NCI-H187 treated with DMSO at 0.1 percent for 48 hours (cell line): ENCODE measurements at regions not wholly inside any gene's neighbourhood (a gene's known extent, or its start where the extent isn't known, plus 50 kb on each side); places are given as distances from the start of the nearest gene placed in this dataset.

ENCODE experiments used
- DNase-seq: peaks from one replicate; lab custom pipeline; 2025; lab: John Stamatoyannopoulos, UW

DNA sequence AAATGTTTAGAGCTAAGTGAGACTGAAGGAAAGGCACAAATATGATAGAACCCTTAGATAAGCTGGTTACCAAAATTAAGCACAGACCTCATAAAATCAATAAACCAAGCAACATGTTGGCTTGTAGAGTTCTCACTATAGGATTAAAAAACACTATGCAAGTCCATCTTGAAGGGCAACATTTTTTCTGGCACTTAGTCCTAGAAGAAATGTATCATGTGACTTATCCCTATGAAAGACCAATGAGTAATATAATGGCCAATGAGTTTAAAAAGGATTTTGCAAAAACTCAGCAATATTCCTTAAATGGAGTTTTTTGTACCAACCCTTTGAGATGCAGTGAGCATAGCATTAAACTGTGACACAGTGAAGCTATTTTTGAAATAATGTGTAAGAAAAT is 216.3 kb upstream of the ADRA1B start:
- no peak for DNase-seq

DNA sequence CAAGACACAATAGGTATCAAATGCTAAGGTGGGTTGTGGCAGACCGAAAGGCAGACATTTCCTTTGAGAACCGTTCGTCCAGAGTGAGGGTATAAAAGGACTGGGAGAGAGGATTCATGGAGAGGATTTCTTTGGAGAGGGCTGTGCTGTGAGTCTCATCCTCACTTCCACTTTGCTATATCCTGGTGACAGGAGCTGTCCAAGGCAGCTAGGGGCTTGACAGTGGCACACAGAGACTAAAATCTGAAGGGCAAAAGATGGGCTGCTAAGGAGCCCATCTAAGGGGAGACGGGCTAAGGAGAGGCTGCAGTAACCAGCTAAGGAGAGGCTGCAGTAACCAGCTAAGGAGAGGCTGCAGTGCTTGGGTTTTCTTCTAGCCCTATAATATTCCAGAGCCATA is 214.0 kb upstream of the ADRA1B start:
- DNase-seq, result no peak

DNA sequence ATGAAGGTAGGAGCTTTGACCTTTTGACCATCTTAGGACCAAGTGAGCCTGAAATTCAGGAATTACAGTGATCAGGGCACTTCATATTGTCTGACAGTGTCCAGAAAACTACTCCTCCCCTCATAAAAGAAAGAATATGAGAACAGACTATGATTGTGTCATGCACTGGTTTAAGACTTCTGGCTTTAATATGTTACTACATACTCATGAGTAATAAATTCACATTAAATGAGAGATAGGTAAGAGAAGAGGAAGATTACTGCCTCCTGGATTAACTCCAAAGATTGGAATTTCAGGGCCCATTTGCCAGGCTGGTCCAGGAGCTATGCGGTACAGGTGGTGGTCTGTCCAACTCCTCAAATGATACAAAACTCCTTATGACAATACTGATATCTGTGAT is 213.5 kb upstream of the ADRA1B start:
- no peak for DNase-seq

DNA sequence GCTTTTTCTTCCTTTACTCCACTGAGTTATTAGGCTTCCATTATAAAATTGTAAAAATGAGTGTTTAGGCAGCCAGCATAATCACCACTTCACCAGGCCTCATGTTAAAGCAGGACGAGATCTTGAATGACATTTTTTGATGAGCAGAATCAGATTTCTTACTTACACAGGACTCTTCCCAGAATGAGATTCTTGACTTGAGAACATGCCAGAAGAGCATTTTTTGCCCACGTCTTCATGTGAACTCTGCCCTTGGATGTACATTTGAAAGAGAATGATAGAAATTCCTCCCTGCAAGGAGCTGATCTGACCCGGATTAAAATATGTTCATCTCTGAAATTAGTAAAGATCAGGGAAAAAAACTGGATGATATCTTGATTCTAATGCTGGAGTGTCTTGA is 212.1 kb upstream of the ADRA1B start:
- no peak for DNase-seq

DNA sequence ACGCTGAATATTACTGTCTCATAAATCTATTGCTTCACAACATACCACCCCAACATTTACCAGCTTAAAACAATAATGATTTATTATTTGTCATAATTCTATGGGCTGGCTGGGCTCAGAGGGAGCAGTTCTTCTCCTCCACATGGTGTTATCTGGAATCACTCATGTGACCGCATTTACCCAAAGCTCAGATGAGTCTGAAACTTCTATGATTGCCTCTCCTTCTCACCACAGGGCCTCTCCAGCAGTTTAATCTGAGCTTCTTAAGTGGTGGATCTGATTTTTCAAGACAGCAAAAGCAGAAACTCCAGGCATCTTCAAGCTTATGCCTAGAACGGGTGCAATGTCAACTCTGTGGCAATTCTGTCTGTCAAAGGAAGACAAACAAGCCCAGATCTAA is 210.3 kb upstream of the ADRA1B start:
- DNase-seq, result no peak

DNA sequence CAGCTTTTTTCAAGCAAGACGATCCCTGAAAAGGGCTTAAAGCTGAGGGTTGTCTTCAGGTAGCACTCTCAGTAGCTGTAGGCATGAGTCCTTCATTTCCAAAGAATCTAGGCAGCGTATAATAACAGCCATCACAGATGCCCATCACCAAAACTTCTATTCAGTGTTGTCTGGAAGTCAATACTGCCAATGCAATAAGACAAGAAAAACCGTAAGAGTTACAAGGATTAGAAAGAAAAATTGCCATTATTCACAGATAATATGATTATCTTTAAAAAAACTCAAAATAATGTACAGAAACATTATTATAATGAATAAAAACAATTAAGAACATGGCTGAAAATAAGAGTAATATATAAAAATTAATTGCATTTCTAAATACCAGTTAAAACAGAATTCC is 208.2 kb upstream of the ADRA1B start:
- DNase-seq, result no peak

DNA sequence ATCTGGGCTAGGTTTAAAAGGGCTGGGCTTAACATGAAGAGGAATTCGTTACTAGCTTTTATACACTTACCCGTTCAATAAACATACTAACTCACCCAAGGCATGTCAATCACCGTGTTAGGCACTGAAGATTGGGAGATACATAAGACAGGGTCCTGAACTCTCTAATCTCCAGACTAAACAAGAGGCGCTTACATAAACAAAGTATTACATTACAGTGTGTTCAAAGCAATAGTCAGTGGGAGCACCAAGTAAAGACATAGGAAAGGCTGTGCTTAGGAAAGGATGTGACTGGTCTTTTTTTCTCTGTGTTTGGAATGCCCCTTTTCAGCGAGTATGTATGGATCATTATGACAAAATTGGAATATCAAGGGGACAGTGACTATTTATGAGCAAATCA is 203.6 kb upstream of the ADRA1B start:
- no peak for DNase-seq

DNA sequence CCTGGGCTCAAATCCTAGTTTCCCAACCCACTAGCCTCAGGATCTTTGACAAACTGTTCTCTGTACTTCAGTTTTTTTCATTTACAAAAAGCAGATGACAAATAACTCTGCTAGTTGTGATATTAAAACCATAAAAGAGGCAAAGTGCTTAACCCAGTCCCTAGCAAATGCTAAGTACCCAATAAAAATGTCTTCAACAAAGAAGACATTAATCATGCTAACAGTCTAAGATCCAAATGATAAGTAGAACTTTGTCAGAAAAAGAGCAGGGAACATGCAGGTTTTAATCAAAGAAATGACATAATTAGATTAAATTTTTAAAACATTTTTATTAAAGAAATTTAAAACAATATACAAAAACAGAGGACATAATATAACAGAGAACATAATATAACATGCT is 203.0 kb upstream of the ADRA1B start:
- no peak for DNase-seq

DNA sequence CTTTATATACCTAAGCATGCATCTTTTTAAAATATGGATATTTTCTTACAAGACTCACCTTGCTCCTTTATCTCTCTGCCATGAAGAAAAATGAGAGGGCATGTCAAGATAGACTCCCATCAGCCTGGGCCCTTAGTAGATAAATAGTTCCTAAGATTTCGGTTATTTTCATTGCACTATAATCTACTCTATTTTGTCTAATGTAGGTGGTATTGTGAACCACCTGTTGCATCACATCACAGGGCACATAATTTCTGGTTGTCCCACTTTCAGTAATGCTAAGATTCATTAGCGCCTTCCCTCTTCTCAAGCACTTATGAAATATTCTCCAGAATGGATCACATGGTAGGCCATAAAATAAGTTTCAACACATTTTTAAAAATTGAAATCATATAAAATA is 202.5 kb upstream of the ADRA1B start:
- DNase-seq, result no peak

DNA sequence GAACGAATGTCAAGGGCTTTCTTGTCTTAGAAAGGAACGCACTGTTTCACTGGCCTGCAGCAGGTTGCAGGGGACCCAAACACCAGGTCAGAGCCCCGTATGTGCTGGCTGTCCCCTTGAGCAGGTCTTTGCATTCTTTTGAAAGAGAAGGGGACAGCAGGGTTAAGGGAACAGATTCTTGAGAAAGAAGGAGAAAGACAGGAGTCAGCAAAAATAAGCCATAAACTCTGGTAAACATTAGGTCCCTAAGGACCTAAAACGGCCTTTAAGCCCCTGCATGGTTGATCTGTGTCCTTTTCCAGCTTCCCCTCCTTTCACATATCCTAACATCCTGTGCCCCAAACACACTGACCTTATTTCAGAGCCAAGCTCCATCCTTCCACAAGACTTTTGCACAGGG is 190.8 kb upstream of the ADRA1B start:
- DNase-seq, result no peak

DNA sequence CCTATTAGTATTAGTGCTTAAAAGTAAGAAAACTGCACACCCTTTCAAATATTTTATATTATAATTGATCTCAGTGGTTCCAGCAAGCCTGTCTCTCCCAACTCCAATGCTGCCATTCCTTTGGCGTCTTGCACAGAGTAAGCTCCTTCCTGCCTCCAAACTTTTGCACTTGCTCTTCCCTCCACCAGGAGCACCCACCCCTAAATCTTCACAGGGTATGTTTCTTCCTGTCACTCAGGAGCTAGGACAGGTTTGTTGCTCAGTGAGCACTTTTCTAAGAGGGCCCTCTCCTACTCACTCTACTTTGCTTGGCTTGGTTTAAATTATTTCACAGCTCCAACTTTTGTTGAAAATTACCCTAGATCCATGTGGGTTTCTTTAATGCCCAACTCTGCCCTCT is 189.1 kb upstream of the ADRA1B start:
- no peak for DNase-seq

DNA sequence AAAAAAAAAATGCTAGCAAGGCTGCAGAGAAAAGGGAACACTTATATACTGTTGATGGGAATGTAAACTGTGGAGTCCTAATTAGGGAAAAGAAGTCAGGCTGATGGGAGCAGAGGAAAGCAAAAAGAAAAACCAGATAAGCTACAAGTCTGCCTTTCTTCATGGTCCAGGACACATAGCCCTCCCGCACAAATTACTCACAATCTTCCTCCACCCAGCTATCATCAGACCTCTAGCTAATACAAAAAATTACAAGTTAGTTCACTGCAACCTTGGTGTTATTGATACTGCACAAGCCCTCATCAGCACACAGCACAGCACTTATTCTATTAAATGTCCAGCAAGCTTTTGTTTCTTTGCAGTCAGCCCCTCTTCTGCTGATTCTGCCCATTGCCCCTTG is 186.0 kb upstream of the ADRA1B start:
- no peak for DNase-seq

DNA sequence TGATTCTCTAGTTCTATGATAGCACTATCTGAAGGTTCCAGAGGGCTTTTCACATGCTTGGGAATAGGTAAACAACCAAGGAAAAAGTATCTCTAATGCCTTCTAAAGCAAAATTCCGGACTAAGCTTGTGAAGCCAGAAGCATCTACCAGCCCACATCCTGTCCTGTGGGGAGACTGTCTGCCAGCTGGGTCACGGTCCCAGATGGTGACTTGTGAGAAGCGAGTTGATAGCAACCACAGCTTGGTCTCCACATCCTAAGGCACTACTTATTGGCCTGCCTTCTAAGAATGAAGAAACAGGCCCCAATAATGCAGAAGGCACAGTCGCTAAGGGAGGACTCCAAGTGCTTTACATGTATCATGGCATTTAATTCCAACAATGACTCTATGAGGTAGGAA is 184.1 kb upstream of the ADRA1B start:
- DNase-seq, result no peak

DNA sequence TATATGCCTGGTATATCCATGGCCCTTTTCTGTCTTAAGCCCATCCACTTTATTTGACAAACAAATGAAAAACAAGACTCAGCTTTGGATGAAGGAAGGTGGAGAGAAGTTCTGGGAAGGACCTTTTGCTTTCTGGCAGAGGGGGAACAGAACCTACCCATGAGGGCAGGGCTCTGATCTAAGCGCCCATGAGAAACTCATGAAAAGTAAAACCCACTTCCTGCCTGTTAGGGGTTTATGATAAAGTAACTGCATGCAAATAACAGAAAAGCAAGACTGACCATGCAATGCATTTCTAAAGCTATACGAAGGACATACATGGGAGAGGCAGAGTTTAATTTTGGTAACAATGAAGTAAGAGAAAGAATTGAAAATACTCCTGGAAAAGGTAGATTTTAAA is 181.9 kb upstream of the ADRA1B start:
- DNase-seq, result no peak

DNA sequence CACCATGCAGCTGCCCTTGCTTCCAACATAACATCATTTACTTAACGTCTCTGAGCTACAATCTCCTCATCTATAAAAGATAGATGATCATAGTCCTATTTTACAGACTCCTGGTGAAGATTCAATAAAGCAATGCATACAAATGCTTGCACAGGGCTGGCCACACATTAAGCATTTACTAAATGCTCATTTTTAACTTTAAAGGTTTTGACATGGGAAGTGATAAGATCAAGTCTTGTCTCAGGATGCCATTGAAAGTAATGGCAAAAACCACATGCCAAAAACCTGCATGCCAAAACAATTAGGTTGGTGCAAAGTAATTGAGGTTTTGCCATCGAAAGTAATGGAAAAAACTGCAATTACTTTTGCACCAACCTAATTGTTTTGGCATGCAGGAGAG is 181.2 kb upstream of the ADRA1B start:
- DNase-seq, result no peak

DNA sequence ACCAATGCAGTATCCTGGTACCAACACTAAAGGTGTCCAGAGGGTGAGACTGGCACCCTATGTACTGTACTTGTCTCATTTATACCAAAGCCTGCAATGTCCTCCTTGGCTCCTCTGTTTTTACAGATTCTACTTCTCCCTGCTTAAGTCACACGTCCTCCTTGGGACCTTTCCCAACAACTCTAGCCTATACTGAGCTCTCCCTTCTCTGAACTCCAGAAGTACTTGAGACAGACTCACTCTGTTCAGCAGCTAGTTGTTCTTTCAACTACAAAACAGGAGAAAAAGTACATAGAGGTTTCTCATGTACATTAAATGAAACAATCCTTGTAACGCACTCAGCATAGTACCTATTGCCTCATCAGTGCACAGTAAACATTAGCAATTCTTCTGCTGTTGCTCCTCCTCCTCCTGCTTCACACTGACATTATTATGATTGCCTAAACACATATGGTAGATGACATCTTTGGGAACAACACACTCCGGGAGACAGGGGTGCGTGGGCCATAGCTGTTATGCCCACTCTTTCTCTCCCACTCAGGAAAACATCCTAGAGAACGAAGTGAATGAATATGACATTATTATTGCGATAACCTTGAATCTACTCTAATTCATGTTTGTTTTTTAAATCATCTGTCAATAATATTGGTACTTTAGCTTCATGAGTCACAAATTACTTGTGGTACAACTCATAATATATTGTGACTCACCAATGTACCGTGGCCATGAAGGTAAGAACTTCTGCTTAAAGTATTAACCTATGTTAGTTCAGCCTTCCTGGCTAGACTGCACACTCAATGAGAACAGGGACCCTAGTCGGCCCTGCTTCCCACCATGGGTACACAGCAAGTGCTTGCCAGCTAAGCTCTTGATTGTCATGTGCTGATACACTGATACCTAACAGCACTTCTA is 180.3 kb upstream of the ADRA1B start:
- DNase-seq, result no peak

DNA sequence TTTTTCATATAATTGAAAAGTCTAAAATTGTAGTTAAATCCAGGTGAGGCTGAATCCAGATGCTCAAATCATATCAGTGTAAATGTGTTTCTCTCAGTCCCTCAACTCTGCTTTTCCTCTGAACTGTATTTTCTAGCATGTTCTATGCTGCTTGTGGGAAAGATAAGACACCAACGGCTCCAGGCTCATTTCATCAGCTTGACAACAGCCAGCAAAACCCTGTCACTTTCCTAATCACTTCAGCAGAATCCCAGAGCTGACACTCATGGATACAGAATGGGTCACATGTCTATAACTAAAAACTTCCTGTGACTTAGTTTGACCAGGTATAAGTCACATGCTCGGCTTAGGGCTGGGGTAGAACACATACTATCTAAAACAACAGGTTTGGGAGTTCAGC is 179.4 kb upstream of the ADRA1B start:
- DNase-seq, result no peak

DNA sequence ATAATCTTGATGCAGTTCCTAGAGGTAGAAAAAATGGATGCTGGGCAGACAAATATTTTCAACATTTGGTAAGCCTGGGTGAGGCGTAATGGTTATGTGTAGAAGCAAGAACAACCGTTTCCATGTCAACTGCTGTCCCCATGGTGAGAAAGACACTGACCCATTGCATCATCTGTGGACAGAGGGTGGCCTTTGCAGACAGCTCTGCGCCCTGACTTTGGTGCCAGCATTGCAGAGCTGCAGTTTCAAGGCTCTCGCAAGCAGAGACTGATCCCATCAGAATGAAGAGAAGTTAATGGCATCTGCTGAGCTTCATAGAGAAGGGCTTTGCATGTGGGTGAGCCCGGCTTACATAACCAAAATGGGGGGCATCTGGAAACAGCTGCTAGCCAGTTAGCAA is 179.0 kb upstream of the ADRA1B start:
- DNase-seq, result no peak

DNA sequence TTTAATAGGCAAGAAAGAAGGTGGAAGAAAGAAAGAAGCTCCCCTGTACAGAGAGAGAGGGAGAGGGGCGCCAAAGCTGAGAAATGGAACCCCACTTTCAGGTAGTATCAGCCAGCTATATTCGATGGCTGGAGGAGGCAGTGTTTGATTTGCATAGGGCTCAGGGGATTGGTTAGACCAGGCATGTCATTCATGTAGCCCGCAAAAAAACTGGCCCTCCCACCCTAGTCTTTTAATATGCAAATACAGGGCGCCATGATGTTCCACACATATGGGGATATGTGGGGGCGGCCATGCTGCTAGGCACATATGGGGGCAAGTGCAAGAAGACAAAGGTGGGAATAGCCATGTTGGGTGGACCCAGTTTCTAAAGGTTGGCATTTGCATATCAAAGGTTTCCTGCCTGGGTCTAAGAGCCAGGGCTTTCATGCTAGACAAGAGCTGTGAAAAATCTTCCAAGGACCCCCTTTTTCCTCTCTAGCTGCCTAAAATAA is 174.4 kb upstream of the ADRA1B start:
- no peak for DNase-seq

DNA sequence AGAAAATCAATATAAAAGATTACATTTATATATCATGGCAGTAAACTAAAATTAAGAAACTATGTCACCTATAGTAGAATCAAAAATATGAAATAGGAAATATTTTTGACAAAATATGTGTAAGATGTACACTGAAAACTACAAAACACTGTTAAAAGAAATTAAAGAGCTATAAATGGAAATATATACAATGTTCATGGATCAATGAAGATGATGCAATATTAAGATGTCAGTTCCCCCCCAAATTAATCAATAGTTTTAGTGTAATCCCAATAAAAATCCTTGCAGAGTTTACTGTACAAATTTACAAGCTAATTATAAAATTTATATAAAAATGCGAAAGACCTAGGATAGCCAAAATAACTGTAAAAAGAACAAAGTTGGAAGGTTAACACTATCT is 173.0 kb upstream of the ADRA1B start:
- no peak for DNase-seq

DNA sequence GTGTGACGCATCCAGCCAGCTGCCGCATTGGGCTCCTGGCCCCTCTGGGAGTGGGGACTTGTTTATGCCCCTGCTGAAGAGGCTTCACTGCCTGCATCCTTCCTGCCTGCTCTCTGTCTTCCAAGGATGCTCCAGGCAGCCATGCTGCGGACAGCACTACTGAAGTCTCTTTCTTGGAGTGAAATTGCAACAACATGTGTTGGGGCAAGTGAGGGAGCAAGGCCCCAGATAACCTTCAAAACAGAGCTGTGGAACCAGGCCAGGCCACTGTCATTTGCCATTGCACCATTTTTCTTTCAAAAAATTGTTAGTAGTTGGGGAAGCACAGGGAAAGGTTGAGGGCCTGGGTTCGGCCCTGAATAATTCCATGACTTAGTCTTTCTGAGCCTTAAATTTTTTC is 169.6 kb upstream of the ADRA1B start:
- DNase-seq, result no peak

DNA sequence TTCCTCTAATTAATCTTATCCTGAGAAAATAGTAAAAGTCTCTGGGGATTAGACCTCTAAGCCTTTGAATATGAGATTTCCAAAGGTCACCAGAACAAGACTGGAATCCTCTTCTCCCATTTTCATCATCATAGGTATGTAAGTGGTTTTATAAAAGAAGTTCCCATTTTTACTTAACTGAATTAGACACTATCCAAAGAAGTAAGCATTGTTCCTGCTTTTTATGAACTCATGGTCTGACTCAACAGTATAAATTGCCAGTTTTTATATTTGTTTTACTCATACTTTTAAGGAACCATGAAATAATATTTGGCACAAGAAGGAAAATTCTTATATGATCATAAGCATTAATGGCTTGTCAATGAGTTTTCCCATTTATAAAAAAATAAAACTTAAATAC is 167.1 kb upstream of the ADRA1B start:
- DNase-seq, result no peak

DNA sequence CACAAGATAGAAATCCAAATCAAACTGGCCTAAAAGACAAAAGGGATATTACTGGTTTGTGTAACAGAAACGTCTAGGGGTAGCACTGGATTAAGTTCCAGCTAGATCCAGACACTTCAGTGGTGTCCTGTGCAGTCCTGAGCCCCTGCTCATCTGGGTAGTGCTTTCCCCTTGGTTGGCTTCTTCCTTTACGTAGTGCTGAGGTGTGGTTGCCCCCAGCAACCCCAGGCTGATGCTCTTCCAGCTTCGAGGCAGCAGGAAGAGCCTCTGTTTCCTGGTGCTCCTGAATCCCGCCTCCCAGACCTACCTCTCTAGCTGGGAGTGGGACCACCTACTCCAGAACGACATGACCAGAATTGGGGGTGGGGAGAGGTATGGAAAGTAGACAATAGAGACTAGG is 166.1 kb upstream of the ADRA1B start:
- DNase-seq, result no peak

DNA sequence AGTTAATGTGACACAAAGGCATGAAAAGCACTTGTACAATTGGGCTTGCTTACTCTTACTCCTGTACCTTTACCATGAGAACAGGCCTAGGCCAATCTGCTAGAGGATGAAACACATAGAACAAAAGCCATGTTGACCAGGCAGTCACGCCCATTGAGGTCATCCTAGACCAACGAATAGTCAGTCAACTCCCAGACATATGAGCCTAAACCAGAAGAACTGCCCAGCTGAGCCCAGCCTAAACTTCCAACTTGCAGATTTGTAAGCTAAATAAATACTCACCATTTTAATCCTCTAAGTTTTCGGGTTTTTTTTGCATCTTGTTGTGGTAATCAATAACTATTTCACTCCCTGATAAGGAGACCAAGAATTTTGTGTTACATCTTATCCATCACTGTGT is 164.8 kb upstream of the ADRA1B start:
- no peak for DNase-seq
